ENCODE measurements at regions not wholly inside any gene's neighbourhood (a gene's known extent, or its start where the extent isn't known, plus 50 kb on each side); places are given as distances from the start of the nearest gene placed in this dataset.
"Not testable (repeated sequence)": the region's sequence is repeated elsewhere in the genome, so short reads cannot be mapped to it uniquely, and the experiment has no call there.

DNA sequence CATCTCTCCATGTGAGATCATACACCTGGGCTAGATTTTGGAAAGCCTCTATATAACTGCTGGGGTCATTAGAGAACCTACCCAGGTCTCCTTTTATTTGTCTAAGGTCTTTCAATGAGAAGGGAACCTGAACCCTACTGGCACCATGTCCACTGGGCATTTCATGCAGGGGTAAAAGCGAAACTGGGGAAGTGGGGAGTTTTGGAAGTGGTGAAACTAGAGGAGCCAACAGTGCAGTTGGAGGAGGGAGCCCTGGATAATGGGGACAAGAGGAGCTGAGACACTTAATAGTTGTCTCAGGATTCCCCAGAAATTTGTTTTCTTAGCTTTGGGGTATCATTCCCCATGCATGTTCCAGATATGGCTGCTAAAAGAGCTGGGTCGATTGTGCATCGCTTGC lies 169.0 kb upstream of the NREP start:
- DNase-seq = no peak
- TF ChIP-seq, protein P1, sequence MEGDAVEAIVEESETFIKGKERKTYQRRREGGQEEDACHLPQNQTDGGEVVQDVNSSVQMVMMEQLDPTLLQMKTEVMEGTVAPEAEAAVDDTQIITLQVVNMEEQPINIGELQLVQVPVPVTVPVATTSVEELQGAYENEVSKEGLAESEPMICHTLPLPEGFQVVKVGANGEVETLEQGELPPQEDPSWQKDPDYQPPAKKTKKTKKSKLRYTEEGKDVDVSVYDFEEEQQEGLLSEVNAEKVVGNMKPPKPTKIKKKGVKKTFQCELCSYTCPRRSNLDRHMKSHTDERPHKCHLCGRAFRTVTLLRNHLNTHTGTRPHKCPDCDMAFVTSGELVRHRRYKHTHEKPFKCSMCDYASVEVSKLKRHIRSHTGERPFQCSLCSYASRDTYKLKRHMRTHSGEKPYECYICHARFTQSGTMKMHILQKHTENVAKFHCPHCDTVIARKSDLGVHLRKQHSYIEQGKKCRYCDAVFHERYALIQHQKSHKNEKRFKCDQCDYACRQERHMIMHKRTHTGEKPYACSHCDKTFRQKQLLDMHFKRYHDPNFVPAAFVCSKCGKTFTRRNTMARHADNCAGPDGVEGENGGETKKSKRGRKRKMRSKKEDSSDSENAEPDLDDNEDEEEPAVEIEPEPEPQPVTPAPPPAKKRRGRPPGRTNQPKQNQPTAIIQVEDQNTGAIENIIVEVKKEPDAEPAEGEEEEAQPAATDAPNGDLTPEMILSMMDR (IDR thresholded peaks at IDR 0.05) = no peak
- intact Hi-C loops (cut with DNase I) = no loop called here
- H3K4me1 ChIP-seq = no peaks in the 10 kb centered on the region
- ATAC-seq = no peak
- no peaks in the 10 kb centered on the region for H3K27me3 ChIP-seq (ENCODE audit: insufficient read depth in 3 of 3, low read length in 2 of 3)
- no peak overlapping the region for H3K27ac ChIP-seq
- WGBS, 3 donors = 95 to 100% (median 96%) methylated on average over 3 of the region's 3 CpGs
- no peaks in the 10 kb centered on the region for H3K9me3 ChIP-seq
- H3K4me3 ChIP-seq = no peak overlapping the region
- no peaks in the 10 kb centered on the region for H3K36me3 ChIP-seq (ENCODE audit: insufficient read depth in 1 of 2, low read depth in 1 of 2)

DNA sequence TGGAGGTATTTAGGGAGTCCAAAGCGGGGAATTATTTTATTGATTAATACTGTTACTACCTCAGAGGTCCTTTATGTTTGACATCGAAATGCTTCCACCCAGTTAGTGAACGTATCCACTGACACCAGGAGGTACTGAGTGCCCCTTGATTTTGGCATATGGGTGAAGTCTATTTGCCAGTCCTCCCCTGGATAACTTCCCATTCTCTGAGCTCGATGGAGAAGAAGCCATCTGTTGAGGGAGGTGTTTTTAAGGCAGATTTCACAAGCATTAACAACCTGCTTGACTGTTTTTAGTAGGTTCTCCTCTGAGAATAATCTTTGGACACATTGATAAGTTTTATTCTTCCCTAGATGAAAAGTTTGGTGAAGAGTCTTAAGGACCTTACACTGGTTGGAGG lies 165.3 kb upstream of the NREP start:
- TF ChIP-seq, protein P1 (IDR thresholded peaks at IDR 0.05) = no peak
- ATAC-seq (no peak), DNase-seq (no peak)
- no peaks in the 10 kb centered on the region for H3K9me3 ChIP-seq
- H3K4me1 ChIP-seq = no peaks in the 10 kb centered on the region
- H3K36me3 ChIP-seq (ENCODE audit: insufficient read depth in 1 of 2, low read depth in 1 of 2) = no peaks in the 10 kb centered on the region
- no peak overlapping the region for H3K27ac ChIP-seq
- no peak overlapping the region for H3K4me3 ChIP-seq
- no peaks in the 10 kb centered on the region for H3K27me3 ChIP-seq (ENCODE audit: insufficient read depth in 3 of 3, low read length in 2 of 3)
- 75 to 78% (median 77%) methylated on average over 4 of the region's 4 CpGs for WGBS, 3 donors
- intact Hi-C loops (cut with DNase I) = no loop called here

DNA sequence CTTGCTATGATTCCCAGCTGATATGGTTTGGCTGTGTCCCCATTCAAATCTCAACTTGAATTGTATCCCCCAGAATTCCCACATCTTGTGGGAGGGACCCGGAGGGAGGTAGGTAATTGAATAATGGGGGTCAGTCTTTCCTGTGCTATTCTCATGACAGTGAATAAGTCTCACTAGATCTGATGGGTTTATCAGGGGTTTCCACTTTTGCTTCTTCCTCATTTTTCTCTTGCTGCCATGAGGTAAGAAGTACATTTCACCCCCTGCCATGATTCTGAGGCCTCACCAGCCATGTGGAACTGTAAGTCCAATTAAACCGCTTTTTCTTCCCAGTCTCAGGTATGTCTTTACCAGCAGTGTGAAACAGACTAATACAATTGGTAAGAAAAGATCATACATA lies 164.7 kb upstream of the NREP start:
- H3K27me3 ChIP-seq (ENCODE audit: insufficient read depth in 3 of 3, low read length in 2 of 3); H3K4me1 ChIP-seq; H3K27ac ChIP-seq; DNase-seq; H3K9me3 ChIP-seq; ATAC-seq; H3K4me3 ChIP-seq; H3K36me3 ChIP-seq (ENCODE audit: insufficient read depth in 1 of 2, low read depth in 1 of 2); intact Hi-C loops (cut with DNase I): not testable (repeated sequence)
- 97 to 100% (median 98%) methylated on average over 2 of the region's 2 CpGs for WGBS, 3 donors

GRCh38 chr5:111914966-111915636 lies 158.1 kb upstream of the NREP start:
- Histone ChIP-seq H3K9me3 (no peaks in the 10 kb centered on the region), H3K4me1 (no peaks in the 10 kb centered on the region), H3K27me3 (ENCODE audit: insufficient read depth in 3 of 3, low read length in 2 of 3) (no peaks in the 10 kb centered on the region), H3K36me3 (ENCODE audit: insufficient read depth in 1 of 2, low read depth in 1 of 2) (no peaks in the 10 kb centered on the region), H3K4me3 (no peak overlapping the region), H3K27ac (no peak overlapping the region)
- ATAC-seq = no peak
- DNase-seq = no peak
- intact Hi-C loops (cut with DNase I) = no loop called here
- TF ChIP-seq, protein P1 (IDR thresholded peaks at IDR 0.05) = no peak
- WGBS, 3 donors = 19 to 36% (median 25%) methylated on average over 1 of the region's 1 CpG

DNA sequence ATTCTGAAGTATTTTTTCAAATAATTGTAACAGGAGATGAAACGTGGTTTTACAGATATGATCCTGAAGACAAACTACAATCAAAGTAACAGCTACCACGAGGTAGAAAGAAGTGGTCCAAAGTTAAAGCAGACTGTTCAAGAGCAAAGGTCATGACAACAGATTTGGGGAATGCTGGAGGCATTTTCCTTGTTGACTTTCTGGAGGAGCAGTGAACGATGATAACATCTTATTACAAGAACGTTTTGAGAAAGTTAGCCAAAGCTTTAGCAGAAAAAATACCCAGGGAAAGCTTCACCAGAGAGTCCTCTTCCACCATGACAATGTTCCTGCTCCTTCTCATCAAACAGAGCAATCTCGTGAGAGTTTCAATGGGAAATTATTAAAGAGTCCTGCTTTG lies 145.4 kb upstream of the NREP start:
- Histone ChIP-seq H3K4me1 (no peaks in the 10 kb centered on the region), H3K27me3 (ENCODE audit: insufficient read depth in 3 of 3, low read length in 2 of 3) (no peaks in the 10 kb centered on the region), H3K4me3 (no peak overlapping the region), H3K36me3 (ENCODE audit: insufficient read depth in 1 of 2, low read depth in 1 of 2) (no peaks in the 10 kb centered on the region), H3K9me3 (peaks cover 23% of the 10 kb centered on the region), H3K27ac (no peak overlapping the region)
- TF ChIP-seq, protein P1 (IDR thresholded peaks at IDR 0.05) = no peak
- DNase-seq = no peak
- WGBS, 3 donors = 36 to 60% (median 43%) methylated on average over 5 of the region's 5 CpGs
- no peak for ATAC-seq
- intact Hi-C loops (cut with DNase I) = no loop called here
